ENCODE measurements at regions not wholly inside any gene's neighbourhood (a gene's known extent, or its start where the extent isn't known, plus 50 kb on each side); places are given as distances from the start of the nearest gene placed in this dataset.

DNA sequence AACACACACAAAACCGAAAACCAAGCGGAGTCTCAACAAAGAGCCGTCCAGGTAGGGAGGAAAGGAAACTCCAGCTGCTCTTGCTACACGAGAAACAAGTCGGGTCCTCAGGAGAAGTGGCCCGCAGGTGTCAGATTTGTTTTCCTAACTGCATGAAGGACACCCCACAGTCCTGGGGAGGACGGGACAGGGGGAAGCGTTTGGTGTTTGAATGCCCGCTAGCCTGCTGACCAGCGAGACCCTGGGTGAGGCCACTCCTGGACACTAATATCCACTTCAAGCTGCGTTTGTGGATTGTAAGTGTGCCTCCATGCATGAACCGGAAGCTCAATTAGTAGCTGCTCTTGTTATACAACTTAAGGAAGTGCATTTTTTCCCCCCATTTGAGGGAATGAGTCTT, 299.5 kb downstream of the MAF start:
- CTCF ChIA-PET (ENCODE audit: partially characterized antibody), result interaction anchor here (0.9 kb wide), 1 partner anchor 305 kb away, joined by 3 read pairs; no protein-coding TSS in a partner anchor
- WGBS, 2 experiments (ENCODE audit: extremely low coverage in 1 of 2, insufficient coverage in 1 of 2, insufficient read length in 1 of 2, insufficient replicate concordance in 2 of 2, low coverage in 1 of 2, low lambda C conversion rate in 2 of 2, missing lambda C conversion rate in 1 of 2), result 51% methylated on average over 12 of the region's 12 CpGs; no CpG with 5 or more reads in 1 of the 2 experiments
- no peak overlapping the region for H3K9ac ChIP-seq (replicated peaks in 1 of 4; ENCODE audit: extremely low read depth in 1 of 4, low read depth in 3 of 4, low read length in 3 of 4)
- H4K91ac ChIP-seq (replicated peaks; ENCODE audit: insufficient read length, low read length), result no peak overlapping the region
- TF ChIP-seq CTCF (IDR thresholded peaks at IDR 0.05; ENCODE audit: control extremely low read depth in 1 of 3, insufficient read depth in 1 of 3, low read depth in 1 of 3, low read length in 3 of 3), result 0 out of 4 replicates have a peak, but pooled peaks of 1 of the 3 experiments have one; percentile 10
- no peak for TF ChIP-seq EGR1 (IDR thresholded peaks at IDR 0.05; ENCODE audit: borderline replicate concordance, low read depth, low read length)
- no peak for TF ChIP-seq TAF7 (optimal IDR thresholded peaks at IDR 0.05; ENCODE audit: borderline replicate concordance, low read depth, low read length)
- no peak for TF ChIP-seq TAF1 (IDR thresholded peaks at IDR 0.05; ENCODE audit: low read depth, low read length)
- H2BK15ac ChIP-seq (ENCODE audit: low read length), result 0 out of 2 replicates have a peak overlapping the region, but pooled peaks have one; percentile 50
- peak overlapping the region; percentile 91; the same call in 1 of the 2 replicates for H4K8ac ChIP-seq (ENCODE audit: extremely low read depth, insufficient read depth, low read length)
- H4K5ac ChIP-seq (ENCODE audit: insufficient read length, low read depth, low read length), result no peak overlapping the region
- no peaks in the 10 kb centered on the region; a peak in 1 of 7 replicates for H3K27me3 ChIP-seq (replicated peaks in 1 of 4; ENCODE audit: control insufficient read depth in 3 of 4, extremely low read depth in 1 of 4, insufficient read depth in 3 of 4, low read length in 3 of 4)
- peak overlapping the region; percentile 87; the same call in 1 of the 2 replicates for H2BK5ac ChIP-seq (ENCODE audit: low read depth, low read length)
- H3K23me2 ChIP-seq (ENCODE audit: low read depth, low read length), result no peaks in the 10 kb centered on the region
- 0 out of 2 replicates have a peak overlapping the region, but pooled peaks have one; percentile 77 for H2AFZ ChIP-seq (ENCODE audit: low read length)
- no peaks in the 10 kb centered on the region for H3K79me2 ChIP-seq (ENCODE audit: control insufficient read depth in 1 of 2, insufficient read depth in 2 of 2, low read length in 2 of 2)
- no peaks in the 10 kb centered on the region for H3K36me3 ChIP-seq (ENCODE audit: control insufficient read depth in 2 of 4, insufficient read depth in 4 of 4, low read length in 3 of 4)
- no peak overlapping the region for H3K14ac ChIP-seq (ENCODE audit: insufficient read length)
- H3K4me3 ChIP-seq (ENCODE audit: extremely low read depth in 1 of 4, insufficient read depth in 2 of 4, low read depth in 3 of 4, low read length in 4 of 4), result no peak overlapping the region; a peak in 1 of 8 replicates
- peak overlapping the region; percentile 57 for H2BK120ac ChIP-seq (replicated peaks; ENCODE audit: low read depth, low read length)
- H3K23ac ChIP-seq (ENCODE audit: insufficient read length), result no peak overlapping the region
- no peaks in the 10 kb centered on the region for H4K20me1 ChIP-seq (replicated peaks in 1 of 2; ENCODE audit: control insufficient read depth in 1 of 2, insufficient read depth in 2 of 2, low read length in 2 of 2)
- POLR2A ChIA-PET (ENCODE audit: partially characterized antibody), result no interaction called here
- H3K27ac ChIP-seq (ENCODE audit: low read depth, low read length), result no peak overlapping the region
- peak overlapping the region in 1 of 2 experiments; percentile 21; a peak in 1 of 4 replicates for H3K4me2 ChIP-seq (ENCODE audit: insufficient read depth in 1 of 2, low read depth in 2 of 2, low read length in 2 of 2)
- no peaks in the 10 kb centered on the region for H3K9me3 ChIP-seq (ENCODE audit: insufficient read depth in 2 of 2, low read depth in 1 of 2, low read length in 1 of 2)
- H3K4me1 ChIP-seq (replicated peaks in 1 of 4; ENCODE audit: control insufficient read depth in 3 of 4, insufficient read depth in 4 of 4, low read length in 3 of 4), result peaks cover 12 to 28% (median 18%) of the 10 kb centered on the region in 4 experiments
- DNase-seq (ENCODE audit: low read depth in 1 of 2, low spot score in 2 of 2) (peak in 1 of 2 experiments; percentile 51), FAIRE-seq (no peak)
- H2BK12ac ChIP-seq (ENCODE audit: low read depth, low read length), result peak overlapping the region; percentile 88; the same call in 1 of the 2 replicates
- H2BK20ac ChIP-seq (ENCODE audit: low read length), result peak overlapping the region; percentile 99
- no peak overlapping the region for H3K56ac ChIP-seq (replicated peaks; ENCODE audit: insufficient read length, low read depth, low read length)
- no peak overlapping the region for H2AK5ac ChIP-seq (ENCODE audit: low read depth, low read length)
- H3K79me1 ChIP-seq (ENCODE audit: low read depth, low read length), result no peaks in the 10 kb centered on the region
- no peak overlapping the region for H3K4ac ChIP-seq (replicated peaks; ENCODE audit: insufficient read length, low read depth, low read length)
- H3K18ac ChIP-seq (ENCODE audit: extremely low read depth, low read length), result peak overlapping the region; percentile 83; the same call in 1 of the 2 replicates

All from H1 (cell line).